HG03139 (cell line): ENCODE measurements at regions not wholly inside any gene's neighbourhood (a gene's known extent, or its start where the extent isn't known, plus 50 kb on each side); places are given as distances from the start of the nearest gene placed in this dataset.
"Not testable (repeated sequence)": the region's sequence is repeated elsewhere in the genome, so short reads cannot be mapped to it uniquely, and the experiment has no call there.

ENCODE experiments used
- ATAC-seq: cut with Tn5 transposase; IDR thresholded peaks from one replicate; pipeline ENCODE4 v1.9.1; 2021; ENCODE audit not compliant: unreplicated experiment

GRCh38 chr14:105853907-105854599 lies 327.7 kb downstream of the TMEM121 start:
- ATAC-seq, result no peak

- ATAC-seq, result no peak
These were observed 328.3 kb downstream of the TMEM121 start for GRCh38 chr14:105854600-105855245.

- no peak for ATAC-seq
These were observed 329.0 kb downstream of the TMEM121 start for GRCh38 chr14:105855246-105855892.

GRCh38 chr14:105855893-105856675 lies 329.7 kb downstream of the TMEM121 start:
- no peak for ATAC-seq

GRCh38 chr14:105856676-105857219 lies 330.4 kb downstream of the TMEM121 start:
- ATAC-seq, result no peak

- no peak for ATAC-seq
These were observed 330.9 kb downstream of the TMEM121 start for GRCh38 chr14:105857220-105857825.

- no peak for ATAC-seq
These were observed 331.7 kb downstream of the TMEM121 start for GRCh38 chr14:105857826-105858675.

GRCh38 chr14:105858676-105859025 lies 332.3 kb downstream of the TMEM121 start:
- no peak for ATAC-seq

- not testable (repeated sequence) for ATAC-seq
These were observed 332.8 kb downstream of the TMEM121 start for GRCh38 chr14:105859073-105859716.

- no peak for ATAC-seq
These were observed 333.6 kb downstream of the TMEM121 start for GRCh38 chr14:105859717-105860614.

- no peak for ATAC-seq
These were observed 334.5 kb downstream of the TMEM121 start for GRCh38 chr14:105860615-105861580.

GRCh38 chr14:105861985-105862465 lies 335.6 kb downstream of the TMEM121 start:
- ATAC-seq, result no peak

- no peak for ATAC-seq
These were observed 336.3 kb downstream of the TMEM121 start for GRCh38 chr14:105862581-105863239.

GRCh38 chr14:105863296-105864108 lies 337.1 kb downstream of the TMEM121 start:
- ATAC-seq, result no peak

- no peak for ATAC-seq
These were observed 337.7 kb downstream of the TMEM121 start for GRCh38 chr14:105864116-105864515.
